ENCODE measurements at regions not wholly inside any gene's neighbourhood (a gene's known extent, or its start where the extent isn't known, plus 50 kb on each side); places are given as distances from the start of the nearest gene placed in this dataset.

DNA sequence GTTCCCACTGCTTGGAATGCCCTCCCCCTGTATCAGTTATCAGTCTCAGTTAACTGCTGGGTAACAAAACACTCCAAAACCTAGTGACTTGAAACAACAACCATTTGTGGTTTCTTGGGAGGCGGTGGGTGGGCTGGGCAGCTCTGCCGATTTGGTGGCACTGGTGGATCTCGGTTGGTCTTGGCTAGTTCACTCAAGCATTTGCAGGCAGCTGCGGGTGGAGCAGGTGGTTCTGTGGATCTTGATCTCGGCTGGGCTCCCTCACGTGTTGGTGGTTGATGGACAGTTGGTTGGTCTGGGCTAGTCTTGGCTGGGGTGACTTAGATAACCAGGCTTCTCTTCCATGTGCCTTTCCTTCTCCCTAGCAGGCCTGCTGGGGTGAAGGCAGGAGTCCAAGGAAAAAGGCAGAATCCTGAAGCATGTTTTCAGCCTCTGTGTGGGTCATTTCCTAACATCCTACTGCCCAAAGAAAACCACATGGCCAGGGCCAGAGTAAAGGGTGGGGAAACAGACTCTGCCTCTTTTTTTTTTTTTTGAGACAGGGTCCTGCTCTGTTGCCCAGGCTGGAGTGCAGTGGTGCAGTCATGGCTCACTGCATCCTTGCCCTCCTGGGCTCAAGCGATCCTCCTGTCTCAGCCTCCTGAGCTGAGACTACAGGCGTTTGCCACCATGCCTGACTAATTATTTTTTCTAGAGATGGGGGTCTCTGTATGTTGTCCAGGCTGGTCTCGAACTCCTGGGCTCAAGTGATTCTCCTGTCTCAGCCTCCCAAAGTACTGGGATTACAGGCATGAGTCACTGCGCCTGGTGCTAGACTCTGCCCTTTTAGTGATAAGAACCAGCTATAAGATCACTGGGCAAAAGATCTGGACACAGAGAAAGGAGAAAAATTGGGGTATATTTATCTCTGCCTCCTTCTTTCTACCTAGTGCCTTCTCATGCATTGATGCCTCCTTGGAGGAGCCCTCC lies 183.7 kb downstream of the RGS3 start:
- TF ChIP-seq, protein P1, sequence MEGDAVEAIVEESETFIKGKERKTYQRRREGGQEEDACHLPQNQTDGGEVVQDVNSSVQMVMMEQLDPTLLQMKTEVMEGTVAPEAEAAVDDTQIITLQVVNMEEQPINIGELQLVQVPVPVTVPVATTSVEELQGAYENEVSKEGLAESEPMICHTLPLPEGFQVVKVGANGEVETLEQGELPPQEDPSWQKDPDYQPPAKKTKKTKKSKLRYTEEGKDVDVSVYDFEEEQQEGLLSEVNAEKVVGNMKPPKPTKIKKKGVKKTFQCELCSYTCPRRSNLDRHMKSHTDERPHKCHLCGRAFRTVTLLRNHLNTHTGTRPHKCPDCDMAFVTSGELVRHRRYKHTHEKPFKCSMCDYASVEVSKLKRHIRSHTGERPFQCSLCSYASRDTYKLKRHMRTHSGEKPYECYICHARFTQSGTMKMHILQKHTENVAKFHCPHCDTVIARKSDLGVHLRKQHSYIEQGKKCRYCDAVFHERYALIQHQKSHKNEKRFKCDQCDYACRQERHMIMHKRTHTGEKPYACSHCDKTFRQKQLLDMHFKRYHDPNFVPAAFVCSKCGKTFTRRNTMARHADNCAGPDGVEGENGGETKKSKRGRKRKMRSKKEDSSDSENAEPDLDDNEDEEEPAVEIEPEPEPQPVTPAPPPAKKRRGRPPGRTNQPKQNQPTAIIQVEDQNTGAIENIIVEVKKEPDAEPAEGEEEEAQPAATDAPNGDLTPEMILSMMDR (IDR thresholded peaks at IDR 0.05), result no peak
- no peak for TF ChIP-seq POLR2A (IDR thresholded peaks at IDR 0.05)
